ENCODE measurements at regions not wholly inside any gene's neighbourhood (a gene's known extent, or its start where the extent isn't known, plus 50 kb on each side); places are given as distances from the start of the nearest gene placed in this dataset.

GRCh38 chr2:156999661-157000060 is 257.8 kb upstream of the GALNT5 start:
- no peak for TF ChIP-seq EP300 (IDR thresholded peaks at IDR 0.05; ENCODE audit: borderline replicate concordance)
- TF ChIP-seq FOXM1 (IDR thresholded peaks at IDR 0.05; ENCODE audit: borderline replicate concordance, low read depth): no peak
- no peak for TF ChIP-seq TEAD4 (IDR thresholded peaks at IDR 0.05)
- TF ChIP-seq REST (IDR thresholded peaks at IDR 0.05; ENCODE audit: low read depth): no peak
- TF ChIP-seq, protein P1, sequence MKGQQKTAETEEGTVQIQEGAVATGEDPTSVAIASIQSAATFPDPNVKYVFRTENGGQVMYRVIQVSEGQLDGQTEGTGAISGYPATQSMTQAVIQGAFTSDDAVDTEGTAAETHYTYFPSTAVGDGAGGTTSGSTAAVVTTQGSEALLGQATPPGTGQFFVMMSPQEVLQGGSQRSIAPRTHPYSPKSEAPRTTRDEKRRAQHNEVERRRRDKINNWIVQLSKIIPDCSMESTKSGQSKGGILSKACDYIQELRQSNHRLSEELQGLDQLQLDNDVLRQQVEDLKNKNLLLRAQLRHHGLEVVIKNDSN (IDR thresholded peaks at IDR 0.05): no peak
- TF ChIP-seq EGR1 (IDR thresholded peaks at IDR 0.05): no peak
- no peak for TF ChIP-seq ZBTB7A (IDR thresholded peaks at IDR 0.05; ENCODE audit: low read depth)
- TF ChIP-seq YY1 (IDR thresholded peaks at IDR 0.05; ENCODE audit: low read depth): no peak
- no peak for TF ChIP-seq MAX (IDR thresholded peaks at IDR 0.05)
- TF ChIP-seq CREB1 (IDR thresholded peaks at IDR 0.05; ENCODE audit: low read depth): no peak
- no peak for TF ChIP-seq TCF12 (IDR thresholded peaks at IDR 0.05; ENCODE audit: low read depth)
- no peak for TF ChIP-seq NFIC (IDR thresholded peaks at IDR 0.05)

GRCh38 chr2:157004789-157005188 is 252.7 kb upstream of the GALNT5 start:
- TF ChIP-seq CEBPB (IDR thresholded peaks at IDR 0.05) (no peak), REST (IDR thresholded peaks at IDR 0.05; ENCODE audit: low read depth) (no peak), EP300 (IDR thresholded peaks at IDR 0.05; ENCODE audit: borderline replicate concordance) (no peak), YY1 (IDR thresholded peaks at IDR 0.05; ENCODE audit: low read depth) (no peak), FOXM1 (IDR thresholded peaks at IDR 0.05; ENCODE audit: borderline replicate concordance, low read depth) (no peak), MAX (IDR thresholded peaks at IDR 0.05) (no peak), TCF12 (IDR thresholded peaks at IDR 0.05; ENCODE audit: low read depth) (no peak), NFIC (IDR thresholded peaks at IDR 0.05) (no peak), RAD21 (IDR thresholded peaks at IDR 0.05; ENCODE audit: low read depth) (no peak), EGR1 (IDR thresholded peaks at IDR 0.05) (no peak), TEAD4 (IDR thresholded peaks at IDR 0.05) (no peak), CREB1 (IDR thresholded peaks at IDR 0.05; ENCODE audit: low read depth) (no peak), ZBTB7A (IDR thresholded peaks at IDR 0.05; ENCODE audit: low read depth) (no peak), TAF1 (IDR thresholded peaks at IDR 0.05; ENCODE audit: low read depth) (no peak)
- TF ChIP-seq, protein P1 (IDR thresholded peaks at IDR 0.05): no peak

- TF ChIP-seq CREB1 (IDR thresholded peaks at IDR 0.05; ENCODE audit: low read depth): no peak
- TF ChIP-seq, protein P1 (IDR thresholded peaks at IDR 0.05): no peak
- no peak for TF ChIP-seq REST (IDR thresholded peaks at IDR 0.05; ENCODE audit: low read depth)
These were observed 242.4 kb upstream of the GALNT5 start for GRCh38 chr2:157015015-157015575.

- TF ChIP-seq MAX (IDR thresholded peaks at IDR 0.05): no peak
- TF ChIP-seq, protein P1 (IDR thresholded peaks at IDR 0.05): no peak
- TF ChIP-seq EP300 (IDR thresholded peaks at IDR 0.05; ENCODE audit: borderline replicate concordance): no peak
- no peak for TF ChIP-seq RAD21 (IDR thresholded peaks at IDR 0.05; ENCODE audit: low read depth)
- TF ChIP-seq ZBTB7A (IDR thresholded peaks at IDR 0.05; ENCODE audit: low read depth): no peak
- no peak for TF ChIP-seq CREB1 (IDR thresholded peaks at IDR 0.05; ENCODE audit: low read depth)
- no peak for TF ChIP-seq YY1 (IDR thresholded peaks at IDR 0.05; ENCODE audit: low read depth)
- TF ChIP-seq FOXM1 (IDR thresholded peaks at IDR 0.05; ENCODE audit: borderline replicate concordance, low read depth): no peak
- TF ChIP-seq TEAD4 (IDR thresholded peaks at IDR 0.05): no peak
- no peak for TF ChIP-seq NFIC (IDR thresholded peaks at IDR 0.05)
- no peak for TF ChIP-seq TCF12 (IDR thresholded peaks at IDR 0.05; ENCODE audit: low read depth)
- TF ChIP-seq CEBPB (IDR thresholded peaks at IDR 0.05): no peak
- TF ChIP-seq TAF1 (IDR thresholded peaks at IDR 0.05; ENCODE audit: low read depth): no peak
- TF ChIP-seq REST (IDR thresholded peaks at IDR 0.05; ENCODE audit: low read depth): no peak
- no peak for TF ChIP-seq EGR1 (IDR thresholded peaks at IDR 0.05)
These were observed 233.4 kb upstream of the GALNT5 start for GRCh38 chr2:157024129-157024528.
